ENCODE measurements at regions not wholly inside any gene's neighbourhood (a gene's known extent, or its start where the extent isn't known, plus 50 kb on each side); places are given as distances from the start of the nearest gene placed in this dataset.

DNA sequence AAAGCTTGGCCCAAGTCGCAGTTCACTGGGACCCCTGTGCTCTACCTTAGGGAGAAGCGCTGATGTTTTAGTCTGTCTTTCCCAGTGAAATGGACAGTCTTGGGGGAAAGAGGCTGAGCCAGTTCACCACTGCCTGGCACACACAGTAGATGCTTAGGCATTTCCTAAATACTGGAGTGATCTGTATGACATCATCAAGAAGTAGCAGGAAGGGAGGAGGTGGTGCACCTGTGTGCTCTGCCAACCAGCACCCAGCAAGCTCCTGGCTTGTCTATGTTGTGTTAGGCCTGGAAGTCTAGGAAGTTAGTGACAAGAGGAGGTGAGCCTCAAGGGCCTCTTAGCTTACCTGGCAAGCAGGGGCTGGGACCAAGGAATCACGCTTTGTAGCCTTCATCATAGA lies 158.2 kb upstream of the NFIA start:
- Histone ChIP-seq H3K4me1 (ENCODE audit: control insufficient read depth in 1 of 2, insufficient read depth in 2 of 2, low read length in 2 of 2) (no peaks in the 10 kb centered on the region), H3K9me3 (ENCODE audit: control insufficient read depth in 1 of 2, insufficient read depth in 1 of 2, low read depth in 1 of 2, low read length in 2 of 2) (no peaks in the 10 kb centered on the region), H3K4me3 (replicated peaks in 1 of 2; ENCODE audit: low read depth in 1 of 2, low read length in 2 of 2) (no peak overlapping the region), H3K36me3 (ENCODE audit: control insufficient read depth in 1 of 2, insufficient read depth in 2 of 2, low read length in 2 of 2) (no peaks in the 10 kb centered on the region), H3K27ac (ENCODE audit: low read depth, low read length) (no peak overlapping the region), H2AFZ (ENCODE audit: low read depth, low read length, poor library complexity, severe bottlenecking) (no peak overlapping the region), H3K4me2 (ENCODE audit: low read length) (no peak overlapping the region), H3K9me2 (ENCODE audit: insufficient read depth) (no peaks in the 10 kb centered on the region), H3K79me2 (ENCODE audit: insufficient read depth, low read length) (no peaks in the 10 kb centered on the region), H3K9ac (ENCODE audit: low read length) (no peak overlapping the region), H4K20me1 (ENCODE audit: insufficient read depth) (no peaks in the 10 kb centered on the region), H3K27me3 (ENCODE audit: insufficient read depth, low read length) (no peaks in the 10 kb centered on the region)
- no peak for TF ChIP-seq FOSL1 (IDR thresholded peaks at IDR 0.05; ENCODE audit: low read depth)
- TF ChIP-seq YY1 (IDR thresholded peaks at IDR 0.05; ENCODE audit: extremely low read depth, insufficient replicate concordance, low read depth, low read length): no peak
- TF ChIP-seq TCF7L2 (IDR thresholded peaks at IDR 0.05; ENCODE audit: borderline replicate concordance, extremely low read depth, insufficient read depth, insufficient read length): no peak
- no peak for TF ChIP-seq POLR2A (IDR thresholded peaks at IDR 0.05; ENCODE audit: borderline replicate concordance, extremely low read depth, insufficient read depth, insufficient read length)
- no peak for TF ChIP-seq ZFX (IDR thresholded peaks at IDR 0.05)
- TF ChIP-seq, protein P1, sequence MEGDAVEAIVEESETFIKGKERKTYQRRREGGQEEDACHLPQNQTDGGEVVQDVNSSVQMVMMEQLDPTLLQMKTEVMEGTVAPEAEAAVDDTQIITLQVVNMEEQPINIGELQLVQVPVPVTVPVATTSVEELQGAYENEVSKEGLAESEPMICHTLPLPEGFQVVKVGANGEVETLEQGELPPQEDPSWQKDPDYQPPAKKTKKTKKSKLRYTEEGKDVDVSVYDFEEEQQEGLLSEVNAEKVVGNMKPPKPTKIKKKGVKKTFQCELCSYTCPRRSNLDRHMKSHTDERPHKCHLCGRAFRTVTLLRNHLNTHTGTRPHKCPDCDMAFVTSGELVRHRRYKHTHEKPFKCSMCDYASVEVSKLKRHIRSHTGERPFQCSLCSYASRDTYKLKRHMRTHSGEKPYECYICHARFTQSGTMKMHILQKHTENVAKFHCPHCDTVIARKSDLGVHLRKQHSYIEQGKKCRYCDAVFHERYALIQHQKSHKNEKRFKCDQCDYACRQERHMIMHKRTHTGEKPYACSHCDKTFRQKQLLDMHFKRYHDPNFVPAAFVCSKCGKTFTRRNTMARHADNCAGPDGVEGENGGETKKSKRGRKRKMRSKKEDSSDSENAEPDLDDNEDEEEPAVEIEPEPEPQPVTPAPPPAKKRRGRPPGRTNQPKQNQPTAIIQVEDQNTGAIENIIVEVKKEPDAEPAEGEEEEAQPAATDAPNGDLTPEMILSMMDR (IDR thresholded peaks at IDR 0.05 in 2 of 3, conservative IDR thresholded peaks at IDR 0.05 in 1 of 3; ENCODE audit: borderline replicate concordance in 1 of 3, insufficient read depth in 1 of 3, low read depth in 2 of 3, low read length in 2 of 3): no peak
- TF ChIP-seq, protein P2, sequence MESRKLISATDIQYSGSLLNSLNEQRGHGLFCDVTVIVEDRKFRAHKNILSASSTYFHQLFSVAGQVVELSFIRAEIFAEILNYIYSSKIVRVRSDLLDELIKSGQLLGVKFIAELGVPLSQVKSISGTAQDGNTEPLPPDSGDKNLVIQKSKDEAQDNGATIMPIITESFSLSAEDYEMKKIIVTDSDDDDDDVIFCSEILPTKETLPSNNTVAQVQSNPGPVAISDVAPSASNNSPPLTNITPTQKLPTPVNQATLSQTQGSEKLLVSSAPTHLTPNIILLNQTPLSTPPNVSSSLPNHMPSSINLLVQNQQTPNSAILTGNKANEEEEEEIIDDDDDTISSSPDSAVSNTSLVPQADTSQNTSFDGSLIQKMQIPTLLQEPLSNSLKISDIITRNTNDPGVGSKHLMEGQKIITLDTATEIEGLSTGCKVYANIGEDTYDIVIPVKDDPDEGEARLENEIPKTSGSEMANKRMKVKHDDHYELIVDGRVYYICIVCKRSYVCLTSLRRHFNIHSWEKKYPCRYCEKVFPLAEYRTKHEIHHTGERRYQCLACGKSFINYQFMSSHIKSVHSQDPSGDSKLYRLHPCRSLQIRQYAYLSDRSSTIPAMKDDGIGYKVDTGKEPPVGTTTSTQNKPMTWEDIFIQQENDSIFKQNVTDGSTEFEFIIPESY (IDR thresholded peaks at IDR 0.05; ENCODE audit: extremely low read depth, insufficient replicate concordance, low read length): no peak
- TF ChIP-seq SIN3A (IDR thresholded peaks at IDR 0.05; ENCODE audit: low read depth): no peak
- TF ChIP-seq CBX3 (IDR thresholded peaks at IDR 0.05; ENCODE audit: low read depth): no peak
- TF ChIP-seq CEBPB (IDR thresholded peaks at IDR 0.05; ENCODE audit: low read depth): no peak
- TF ChIP-seq, protein P3, sequence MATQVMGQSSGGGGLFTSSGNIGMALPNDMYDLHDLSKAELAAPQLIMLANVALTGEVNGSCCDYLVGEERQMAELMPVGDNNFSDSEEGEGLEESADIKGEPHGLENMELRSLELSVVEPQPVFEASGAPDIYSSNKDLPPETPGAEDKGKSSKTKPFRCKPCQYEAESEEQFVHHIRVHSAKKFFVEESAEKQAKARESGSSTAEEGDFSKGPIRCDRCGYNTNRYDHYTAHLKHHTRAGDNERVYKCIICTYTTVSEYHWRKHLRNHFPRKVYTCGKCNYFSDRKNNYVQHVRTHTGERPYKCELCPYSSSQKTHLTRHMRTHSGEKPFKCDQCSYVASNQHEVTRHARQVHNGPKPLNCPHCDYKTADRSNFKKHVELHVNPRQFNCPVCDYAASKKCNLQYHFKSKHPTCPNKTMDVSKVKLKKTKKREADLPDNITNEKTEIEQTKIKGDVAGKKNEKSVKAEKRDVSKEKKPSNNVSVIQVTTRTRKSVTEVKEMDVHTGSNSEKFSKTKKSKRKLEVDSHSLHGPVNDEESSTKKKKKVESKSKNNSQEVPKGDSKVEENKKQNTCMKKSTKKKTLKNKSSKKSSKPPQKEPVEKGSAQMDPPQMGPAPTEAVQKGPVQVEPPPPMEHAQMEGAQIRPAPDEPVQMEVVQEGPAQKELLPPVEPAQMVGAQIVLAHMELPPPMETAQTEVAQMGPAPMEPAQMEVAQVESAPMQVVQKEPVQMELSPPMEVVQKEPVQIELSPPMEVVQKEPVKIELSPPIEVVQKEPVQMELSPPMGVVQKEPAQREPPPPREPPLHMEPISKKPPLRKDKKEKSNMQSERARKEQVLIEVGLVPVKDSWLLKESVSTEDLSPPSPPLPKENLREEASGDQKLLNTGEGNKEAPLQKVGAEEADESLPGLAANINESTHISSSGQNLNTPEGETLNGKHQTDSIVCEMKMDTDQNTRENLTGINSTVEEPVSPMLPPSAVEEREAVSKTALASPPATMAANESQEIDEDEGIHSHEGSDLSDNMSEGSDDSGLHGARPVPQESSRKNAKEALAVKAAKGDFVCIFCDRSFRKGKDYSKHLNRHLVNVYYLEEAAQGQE (IDR thresholded peaks at IDR 0.05; ENCODE audit: low read depth): no peak
- TF ChIP-seq, protein P4, sequence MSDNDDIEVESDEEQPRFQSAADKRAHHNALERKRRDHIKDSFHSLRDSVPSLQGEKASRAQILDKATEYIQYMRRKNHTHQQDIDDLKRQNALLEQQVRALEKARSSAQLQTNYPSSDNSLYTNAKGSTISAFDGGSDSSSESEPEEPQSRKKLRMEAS (IDR thresholded peaks at IDR 0.05): no peak
- TF ChIP-seq EGR1 (IDR thresholded peaks at IDR 0.05; ENCODE audit: low read depth): no peak
- no peak for TF ChIP-seq EZH2 (IDR thresholded peaks at IDR 0.05)
- BruUV-seq (replicated peaks): no TSS peak
- POLR2A ChIA-PET: no interaction called here
- ATAC-seq (no peak; the same call in 1 of the 2 replicates), DNase-seq (ENCODE audit: low read depth, low spot score) (no peak)
- intact Hi-C loops (cut with micrococcal nuclease): no loop called here
- CTCF ChIA-PET: no interaction called here
- RAD21 ChIA-PET (ENCODE audit: low non-redundant PET in 1 of 2, low total read pairs in 2 of 2, uncharacterized antibody in 2 of 2, unreplicated experiment in 2 of 2): no interaction called here

Data from HCT116 (cell line).